Right lobe of liver (tissue), 6 donors: ENCODE measurements at regions not wholly inside any gene's neighbourhood (a gene's known extent, or its start where the extent isn't known, plus 50 kb on each side); places are given as distances from the start of the nearest gene placed in this dataset.

Experiments used
- ATAC-seq, 4 donors: fragments of 200-7000 bp; cut with Tn5 transposase; one replicate each; pipeline ENCODE4 v1.9.1; 2020; ENCODE audit warnings: mild to moderate bottlenecking in 4 of 4, moderate library complexity in 4 of 4
- DNase-seq, 3 donors: peaks; one replicate each; pipeline ENCODE4 v3.0.0-alpha.2; 2020
- H3K27ac ChIP-seq, 3 donors: fragments of 200-600 bp; one replicate each; pipeline ENCODE4 v1.8.0; 2022
- H3K27me3 ChIP-seq, 2 donors: fragments of 200-600 bp; one replicate each; pipeline ENCODE4 v1.8.0; 2022
- H3K36me3 ChIP-seq, 4 donors: fragments of 200-600 bp; sonication (generic) in 1 of 4; one replicate each; pipeline versions ENCODE4 v1.5.1 to v1.8.0; 2017 to 2022; ENCODE audit warnings: control low read depth in 1 of 4
- H3K4me1 ChIP-seq, 4 donors: fragments of 200-600 bp; sonication (generic) in 1 of 4; one replicate each; pipeline versions ENCODE4 v1.5.1 to v1.8.0; 2017 to 2022; ENCODE audit warnings: control low read depth in 1 of 4
- H3K4me3 ChIP-seq, 3 donors: fragments of 200-600 bp; one replicate each; pipeline ENCODE4 v1.8.0; 2022
- H3K9me3 ChIP-seq, 4 donors: fragments of 200-600 bp; sonication (generic) in 1 of 4; one replicate each; pipeline versions ENCODE4 v1.5.1 to v1.8.0; 2017 to 2022; ENCODE audit warnings: control low read depth in 1 of 4
- CTCF ChIP-seq, 4 donors: fragments of 200-600 bp in 3 of 4; fragments of 450-650 bp in 1 of 4; IDR thresholded peaks; one replicate each; pipeline versions ENCODE4 v1.5.1 to v1.8.0; 2016 to 2022; ENCODE audit warnings: antibody characterized with exemption in 4 of 4, mild to moderate bottlenecking in 2 of 4
- POLR2A ChIP-seq: fragments of 450-650 bp; IDR thresholded peaks from one replicate; pipeline ENCODE4 v1.6.1; 2017; ENCODE audit warnings: antibody characterized with exemption, mild to moderate bottlenecking
- WGBS: methylation state at CpG from one replicate; pipeline ENCODE4 v1.1.6; 2018; ENCODE audit warnings: low coverage, low lambda C conversion rate; ENCODE audit not compliant: insufficient coverage; ENCODE audit errors: missing lambda C conversion rate; 5-methylcytosine and 5-hydroxymethylcytosine counted together
- intact Hi-C, 2 donors: fragments of 100-400 bp; cut with DNase I; formaldehyde crosslinking; loops; one replicate each; pipeline versions ENCODE4 v1.11.2 to v1.14.1; 2022
- donor health status: DM: no; HTN: yes; CAD: no.
- donor health status: DM: no; HTN: no; CAD: no.
- donor health status: DM: no; HTN: no; CAD: no.
- donor health status: DM: no; HTN: yes; CAD: no.
- donor health status: DM: no; HTN: yes; CAD: no.

DNA sequence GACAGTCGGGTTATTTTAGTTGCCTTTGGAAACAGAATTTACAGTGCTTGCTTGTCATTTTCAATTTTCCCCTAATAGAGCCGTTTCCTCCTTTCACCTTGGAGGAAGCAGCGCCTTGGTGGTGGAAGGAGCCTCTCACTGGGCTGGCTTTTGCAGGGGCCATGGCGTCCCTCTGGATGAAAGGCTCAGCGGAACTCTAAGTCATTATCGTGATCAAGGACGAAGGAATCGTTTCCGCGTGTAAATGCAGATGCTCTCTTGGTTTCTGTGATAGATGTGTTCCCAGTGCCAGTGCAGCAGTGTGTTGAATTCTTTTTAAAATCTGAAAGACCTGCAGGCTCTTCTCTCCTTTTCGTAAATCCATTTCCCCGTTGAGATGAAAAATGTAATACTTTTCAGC is 126.2 kb upstream of the LMO4 start:
- DNase-seq (no peak), ATAC-seq (no peak)
- H3K27ac ChIP-seq, result no peak overlapping the region
- WGBS, result 68% methylated on average over 11 of the region's 12 CpGs
- H3K36me3 ChIP-seq, result no peaks in the 10 kb centered on the region
- TF ChIP-seq POLR2A, result no peak
- TF ChIP-seq CTCF (IDR thresholded peaks at IDR 0.05), result no peak
- no peak overlapping the region for H3K4me3 ChIP-seq
- intact Hi-C loops, result no loop called here
- no peaks in the 10 kb centered on the region for H3K9me3 ChIP-seq
- no peaks in the 10 kb centered on the region for H3K4me1 ChIP-seq
- H3K27me3 ChIP-seq, result no peaks in the 10 kb centered on the region

DNA sequence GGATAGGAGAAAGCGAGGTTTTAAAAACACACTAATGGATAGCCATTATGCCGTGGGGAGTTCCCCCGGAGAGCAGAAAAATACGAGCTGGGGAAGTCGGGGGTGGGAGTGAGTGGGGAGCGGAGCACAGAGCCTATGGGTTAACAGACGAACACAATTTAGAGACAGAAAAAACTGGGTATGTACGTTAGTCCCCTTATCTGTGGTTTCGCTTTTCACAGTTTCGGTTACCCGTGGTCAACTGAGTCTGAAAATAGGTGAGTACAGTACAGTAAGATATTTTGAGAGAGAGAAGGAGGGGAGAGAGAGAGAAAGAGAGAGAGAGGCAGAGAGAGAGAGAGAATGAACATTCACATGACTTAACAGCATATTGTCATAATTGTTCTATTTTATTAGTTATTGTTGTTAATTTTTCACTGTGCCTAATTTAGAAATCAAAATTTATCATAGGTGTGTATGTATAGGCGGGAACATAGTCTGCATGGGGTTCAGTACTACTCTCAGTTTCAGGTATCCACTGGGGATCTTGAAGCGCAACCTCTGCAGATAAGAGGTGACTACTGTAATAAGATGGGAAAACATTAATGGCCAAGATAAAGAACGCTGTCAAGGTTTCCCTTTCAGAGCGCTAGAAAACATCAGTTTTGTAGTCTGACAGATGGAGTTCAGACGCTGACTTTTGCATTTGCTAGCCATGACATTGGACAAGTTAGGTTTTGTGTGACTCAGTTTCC is 125.6 kb upstream of the LMO4 start:
- TF ChIP-seq POLR2A (no peak), CTCF (IDR thresholded peaks at IDR 0.05) (no peak)
- 48% methylated on average over 16 of the region's 16 CpGs for WGBS
- ATAC-seq, result no peak
- intact Hi-C loops, result no loop called here
- Histone ChIP-seq H3K27me3 (no peaks in the 10 kb centered on the region), H3K9me3 (no peaks in the 10 kb centered on the region), H3K4me3 (no peak overlapping the region), H3K4me1 (no peaks in the 10 kb centered on the region), H3K36me3 (no peaks in the 10 kb centered on the region), H3K27ac (no peak overlapping the region)
- no peak for DNase-seq

GRCh38 chr1:87203904-87204303 is 124.8 kb upstream of the LMO4 start:
- Histone ChIP-seq H3K27ac (no peak overlapping the region), H3K4me3 (no peak overlapping the region), H3K9me3 (no peaks in the 10 kb centered on the region), H3K4me1 (no peaks in the 10 kb centered on the region), H3K27me3 (no peaks in the 10 kb centered on the region), H3K36me3 (no peaks in the 10 kb centered on the region)
- TF ChIP-seq CTCF (IDR thresholded peaks at IDR 0.05) (no peak), POLR2A (no peak)
- 50% methylated on average over 5 of the region's 5 CpGs for WGBS
- ATAC-seq, result no peak
- no peak for DNase-seq
- intact Hi-C loops, result no loop called here

GRCh38 chr1:87204441-87204840 is 124.2 kb upstream of the LMO4 start:
- no peaks in the 10 kb centered on the region for H3K4me1 ChIP-seq
- no peaks in the 10 kb centered on the region for H3K36me3 ChIP-seq
- ATAC-seq (no peak), DNase-seq (no peak)
- WGBS, result 66% methylated on average over 3 of the region's 3 CpGs
- intact Hi-C loops, result no loop called here
- no peaks in the 10 kb centered on the region for H3K27me3 ChIP-seq
- H3K9me3 ChIP-seq, result no peaks in the 10 kb centered on the region
- H3K4me3 ChIP-seq, result no peak overlapping the region
- H3K27ac ChIP-seq, result no peak overlapping the region
- TF ChIP-seq CTCF (IDR thresholded peaks at IDR 0.05) (no peak), POLR2A (no peak)
